Thyroid gland (tissue), 4 donors: ENCODE measurements at regions not wholly inside any gene's neighbourhood (a gene's known extent, or its start where the extent isn't known, plus 50 kb on each side); places are given as distances from the start of the nearest gene placed in this dataset.

Source experiments
- DNase-seq, 2 donors: peaks; one replicate each; pipeline ENCODE4 v3.0.0-alpha.2; 2019
- H3K27ac ChIP-seq, 3 donors: fragments of 200-600 bp; sonication (generic); 1 replicate in 2 of 3; 2 replicates in 1 of 3; pipeline ENCODE4 v1.5.1; 2016 to 2019; ENCODE audit warnings: mild to moderate bottlenecking in 1 of 3, moderate library complexity in 1 of 3
- H3K27me3 ChIP-seq: fragments of 200-600 bp; sonication (generic); one replicate; pipeline ENCODE4 v1.5.1; 2019
- H3K36me3 ChIP-seq, 2 donors: fragments of 200-600 bp; sonication (generic); one replicate each; pipeline ENCODE4 v1.5.1; 2016 to 2019
- H3K4me1 ChIP-seq, 2 donors: fragments of 200-600 bp; sonication (generic); one replicate each; pipeline ENCODE4 v1.5.1; 2017 to 2019
- H3K4me3 ChIP-seq, 3 donors: fragments of 200-600 bp; sonication (generic); replicated peaks in 1 of 3; 1 replicate in 2 of 3; 2 replicates in 1 of 3; pipeline ENCODE4 v1.5.1; 2016; ENCODE audit warnings: mild to moderate bottlenecking in 1 of 3
- H3K9me3 ChIP-seq: fragments of 200-600 bp; sonication (generic); one replicate; pipeline ENCODE4 v1.5.1; 2017
- CTCF ChIP-seq, 6 experiments: fragments of 200-600 bp in 3 of 6; fragments of 450-650 bp in 3 of 6; sonication (generic) in 3 of 6; IDR thresholded peaks; one replicate each; pipeline ENCODE4 v1.5.1; 2016 to 2019; ENCODE audit warnings: antibody characterized with exemption in 6 of 6, mild to moderate bottlenecking in 2 of 6, inconsistent platforms in 1 of 6, moderate library complexity in 1 of 6
- POLR2A ChIP-seq, 2 donors: fragments of 450-650 bp; IDR thresholded peaks; one replicate each; pipeline ENCODE4 v1.6.1; 2017; ENCODE audit warnings: antibody characterized with exemption in 2 of 2, mild to moderate bottlenecking in 2 of 2, moderate library complexity in 1 of 2
- WGBS, 2 donors: methylation state at CpG; one replicate each; pipeline ENCODE4 v1.1.5; 2017; 5-methylcytosine and 5-hydroxymethylcytosine counted together
- intact Hi-C: fragments of 100-400 bp; cut with DNase I; formaldehyde crosslinking; loops from one replicate; pipeline ENCODE4 v1.15.1; 2023

- Histone ChIP-seq H3K4me3 (no peak overlapping the region), H3K4me1 (no peaks in the 10 kb centered on the region), H3K9me3 (no peaks in the 10 kb centered on the region), H3K36me3 (no peaks in the 10 kb centered on the region), H3K27ac (no peak overlapping the region), H3K27me3 (no peaks in the 10 kb centered on the region)
- WGBS, 2 donors, result 82 to 92% methylated on average over 1 of the region's 1 CpG
- intact Hi-C loops, result no loop called here
- TF ChIP-seq CTCF (IDR thresholded peaks at IDR 0.05) (no peak), POLR2A (IDR thresholded peaks at IDR 0.05) (no peak)
- no peak for DNase-seq
Measured at GRCh38 chr6:98579941-98580340, 254.4 kb upstream of the POU3F2 start.

GRCh38 chr6:98581705-98582104 is 252.7 kb upstream of the POU3F2 start:
- WGBS, 2 donors, result 67 to 79% methylated on average over 1 of the region's 1 CpG
- Histone ChIP-seq H3K36me3 (no peaks in the 10 kb centered on the region), H3K27me3 (no peaks in the 10 kb centered on the region), H3K4me3 (no peak overlapping the region), H3K4me1 (no peaks in the 10 kb centered on the region), H3K27ac (no peak overlapping the region), H3K9me3 (no peaks in the 10 kb centered on the region)
- DNase-seq, result no peak
- intact Hi-C loops, result no loop called here
- no peak for TF ChIP-seq POLR2A (IDR thresholded peaks at IDR 0.05)
- TF ChIP-seq CTCF (IDR thresholded peaks at IDR 0.05), result no peak

GRCh38 chr6:98583506-98583905 is 250.9 kb upstream of the POU3F2 start:
- H3K36me3 ChIP-seq, result no peaks in the 10 kb centered on the region
- H3K4me3 ChIP-seq, result no peak overlapping the region
- whole genome bisulfite sequencing, 2 donors, result 89 to 94% methylated on average over 1 of the region's 1 CpG
- H3K9me3 ChIP-seq, result no peaks in the 10 kb centered on the region
- intact Hi-C loops, result no loop called here
- no peaks in the 10 kb centered on the region for H3K4me1 ChIP-seq
- no peak for DNase-seq
- no peak overlapping the region for H3K27ac ChIP-seq
- TF ChIP-seq CTCF (IDR thresholded peaks at IDR 0.05), result no peak
- TF ChIP-seq POLR2A (IDR thresholded peaks at IDR 0.05), result no peak
- no peaks in the 10 kb centered on the region for H3K27me3 ChIP-seq

- no peaks in the 10 kb centered on the region for H3K36me3 ChIP-seq
Measured at GRCh38 chr6:98586163-98586562, 248.2 kb upstream of the POU3F2 start.

GRCh38 chr6:98587555-98587954 is 246.8 kb upstream of the POU3F2 start:
- no peaks in the 10 kb centered on the region for H3K4me1 ChIP-seq
- H3K4me3 ChIP-seq, result no peak overlapping the region
- H3K27me3 ChIP-seq, result no peaks in the 10 kb centered on the region
- no peak overlapping the region for H3K27ac ChIP-seq
- no peak for DNase-seq
- no peaks in the 10 kb centered on the region for H3K9me3 ChIP-seq
- intact Hi-C loops, result no loop called here
- 83 to 91% methylated on average over 4 of the region's 4 CpGs for WGBS, 2 donors
- no peaks in the 10 kb centered on the region for H3K36me3 ChIP-seq
- no peak for TF ChIP-seq POLR2A (IDR thresholded peaks at IDR 0.05)
- TF ChIP-seq CTCF (IDR thresholded peaks at IDR 0.05), result no peak

More at GRCh38 chr6:98586163-98586562, 248.2 kb upstream of the POU3F2 start:
- DNase-seq, result no peak
- Histone ChIP-seq H3K27ac (no peak overlapping the region), H3K27me3 (no peaks in the 10 kb centered on the region), H3K9me3 (no peaks in the 10 kb centered on the region), H3K4me1 (no peaks in the 10 kb centered on the region), H3K4me3 (no peak overlapping the region)
- 45 to 53% methylated on average over 1 of the region's 1 CpG for WGBS, 2 donors
- intact Hi-C loops, result no loop called here
- TF ChIP-seq CTCF (IDR thresholded peaks at IDR 0.05) (no peak), POLR2A (IDR thresholded peaks at IDR 0.05) (no peak)
